ENCODE measurements at regions not wholly inside any gene's neighbourhood (a gene's known extent, or its start where the extent isn't known, plus 50 kb on each side); places are given as distances from the start of the nearest gene placed in this dataset.

DNA sequence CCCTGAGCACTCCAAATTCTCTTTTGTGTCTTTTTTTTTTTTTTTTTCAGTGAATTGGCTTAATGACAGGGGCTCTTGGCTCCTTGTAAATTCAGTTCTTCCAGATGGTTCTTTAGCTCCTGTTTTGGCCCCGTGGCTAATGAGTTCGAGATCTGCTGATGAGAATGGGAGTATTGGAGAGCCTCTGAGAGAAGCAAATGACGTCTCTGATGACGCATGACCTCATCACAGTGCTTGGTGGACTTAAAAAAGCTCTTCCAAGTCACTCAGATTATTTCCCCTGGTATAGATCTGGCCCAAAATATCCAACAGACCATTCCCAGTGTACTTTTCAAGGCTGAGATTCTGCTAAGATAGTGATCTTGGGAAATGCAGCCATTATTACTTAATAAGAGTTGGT is 159.5 kb downstream of the MIS18A start (continued):
- TF ChIP-seq BRCA1 (IDR thresholded peaks at IDR 0.05; ENCODE audit: low read depth, low read length) (no peak), CREM (IDR thresholded peaks at IDR 0.05; ENCODE audit: low read depth) (no peak), FOS (IDR thresholded peaks at IDR 0.05; ENCODE audit: borderline replicate concordance, extremely low read depth, insufficient read length) (no peak)

DNA sequence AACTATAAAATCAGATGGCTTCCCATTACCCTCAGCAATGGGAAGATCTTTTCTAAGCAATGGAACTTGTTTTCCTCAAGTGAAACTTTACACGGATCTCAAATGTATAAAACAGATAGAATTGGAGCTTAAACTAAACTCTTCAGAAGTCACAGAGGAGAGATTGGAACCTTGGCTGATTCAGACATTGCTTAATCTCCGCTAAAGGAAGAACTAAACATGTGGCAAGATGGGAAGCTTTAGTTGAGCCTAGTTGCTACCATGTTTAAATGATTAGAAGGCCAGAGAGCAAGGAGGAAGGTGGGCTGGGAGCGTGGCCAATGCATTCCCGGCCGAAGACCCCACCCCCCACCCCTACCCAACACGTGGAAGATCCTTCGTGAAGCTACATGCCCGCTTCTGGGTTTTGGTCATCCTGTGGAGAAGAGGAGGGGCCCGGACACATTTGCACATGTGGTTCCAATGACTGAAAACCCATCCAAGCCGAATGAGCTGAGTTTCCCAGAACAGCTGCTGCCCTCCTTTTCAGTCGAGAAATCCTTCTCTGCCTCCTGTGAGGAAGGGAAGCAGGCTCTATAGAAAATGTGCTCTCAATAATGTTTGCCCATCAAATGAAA is 164.3 kb downstream of the MIS18A start:
- Histone ChIP-seq H3K4me2 (ENCODE audit: control insufficient read depth, insufficient read depth) (no peak overlapping the region), H2AFZ (ENCODE audit: control insufficient read depth, low read depth, low read length) (no peak overlapping the region), H3K27me3 (replicated peaks in 1 of 2; ENCODE audit: control insufficient read depth in 2 of 2, insufficient read depth in 2 of 2, low read length in 1 of 2) (no peaks in the 10 kb centered on the region), H4K20me1 (ENCODE audit: control insufficient read depth, insufficient read depth) (no peaks in the 10 kb centered on the region), H3K27ac (ENCODE audit: control insufficient read depth, insufficient read depth) (no peak overlapping the region), H3K4me1 (ENCODE audit: control insufficient read depth, insufficient read depth, low read length) (no peaks in the 10 kb centered on the region), H3K36me3 (ENCODE audit: control insufficient read depth in 2 of 2, insufficient read depth in 2 of 2, low read length in 1 of 2) (no peaks in the 10 kb centered on the region), H3K4me3 (no peak overlapping the region), H3K9ac (ENCODE audit: control insufficient read depth, insufficient read depth, low read length) (no peak overlapping the region), H3K9me3 (replicated peaks; ENCODE audit: control insufficient read depth, insufficient read depth, low read length) (no peaks in the 10 kb centered on the region; the same call in 2 of the 3 replicates), H3K79me2 (ENCODE audit: control insufficient read depth, insufficient read depth, low read length) (no peaks in the 10 kb centered on the region)
- CTCF ChIA-PET = no interaction called here
- SMC1A ChIA-PET (ENCODE audit: uncharacterized antibody, unreplicated experiment) = no interaction called here
- WGBS (ENCODE audit: insufficient coverage, insufficient replicate concordance, low lambda C conversion rate, missing lambda C conversion rate) = 40% methylated on average over 9 of the region's 11 CpGs
- TF ChIP-seq, protein P1, sequence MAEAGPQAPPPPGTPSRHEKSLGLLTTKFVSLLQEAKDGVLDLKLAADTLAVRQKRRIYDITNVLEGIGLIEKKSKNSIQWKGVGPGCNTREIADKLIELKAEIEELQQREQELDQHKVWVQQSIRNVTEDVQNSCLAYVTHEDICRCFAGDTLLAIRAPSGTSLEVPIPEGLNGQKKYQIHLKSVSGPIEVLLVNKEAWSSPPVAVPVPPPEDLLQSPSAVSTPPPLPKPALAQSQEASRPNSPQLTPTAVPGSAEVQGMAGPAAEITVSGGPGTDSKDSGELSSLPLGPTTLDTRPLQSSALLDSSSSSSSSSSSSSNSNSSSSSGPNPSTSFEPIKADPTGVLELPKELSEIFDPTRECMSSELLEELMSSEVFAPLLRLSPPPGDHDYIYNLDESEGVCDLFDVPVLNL (IDR thresholded peaks at IDR 0.05; ENCODE audit: low read depth, low read length) = no peak
- TF ChIP-seq STAT3 (IDR thresholded peaks at IDR 0.05; ENCODE audit: low read depth, low read length) = no peak
- TF ChIP-seq SPI1 (IDR thresholded peaks at IDR 0.05; ENCODE audit: borderline replicate concordance, insufficient read depth, low read depth, low read length) = no peak
- no peak for TF ChIP-seq GABPA (IDR thresholded peaks at IDR 0.05; ENCODE audit: low read depth)
- TF ChIP-seq MEF2B (IDR thresholded peaks at IDR 0.05; ENCODE audit: partially characterized antibody, poor library complexity, severe bottlenecking) = no peak
- no peak for TF ChIP-seq BHLHE40 (IDR thresholded peaks at IDR 0.05; ENCODE audit: borderline replicate concordance in 1 of 2, low read depth in 2 of 2, low read length in 1 of 2)
- TF ChIP-seq KDM1A (IDR thresholded peaks at IDR 0.05; ENCODE audit: borderline replicate concordance) = no peak
- TF ChIP-seq CBFB (IDR thresholded peaks at IDR 0.05; ENCODE audit: low read depth) = no peak
- no peak for TF ChIP-seq NR2F1 (conservative IDR thresholded peaks at IDR 0.05)
- TF ChIP-seq SIN3A (IDR thresholded peaks at IDR 0.05; ENCODE audit: low read depth, low read length) = no peak
- TF ChIP-seq, protein P2, sequence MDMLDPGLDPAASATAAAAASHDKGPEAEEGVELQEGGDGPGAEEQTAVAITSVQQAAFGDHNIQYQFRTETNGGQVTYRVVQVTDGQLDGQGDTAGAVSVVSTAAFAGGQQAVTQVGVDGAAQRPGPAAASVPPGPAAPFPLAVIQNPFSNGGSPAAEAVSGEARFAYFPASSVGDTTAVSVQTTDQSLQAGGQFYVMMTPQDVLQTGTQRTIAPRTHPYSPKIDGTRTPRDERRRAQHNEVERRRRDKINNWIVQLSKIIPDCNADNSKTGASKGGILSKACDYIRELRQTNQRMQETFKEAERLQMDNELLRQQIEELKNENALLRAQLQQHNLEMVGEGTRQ (IDR thresholded peaks at IDR 0.05; ENCODE audit: borderline replicate concordance, low read depth, low read length) = no peak
- TF ChIP-seq, protein P3, sequence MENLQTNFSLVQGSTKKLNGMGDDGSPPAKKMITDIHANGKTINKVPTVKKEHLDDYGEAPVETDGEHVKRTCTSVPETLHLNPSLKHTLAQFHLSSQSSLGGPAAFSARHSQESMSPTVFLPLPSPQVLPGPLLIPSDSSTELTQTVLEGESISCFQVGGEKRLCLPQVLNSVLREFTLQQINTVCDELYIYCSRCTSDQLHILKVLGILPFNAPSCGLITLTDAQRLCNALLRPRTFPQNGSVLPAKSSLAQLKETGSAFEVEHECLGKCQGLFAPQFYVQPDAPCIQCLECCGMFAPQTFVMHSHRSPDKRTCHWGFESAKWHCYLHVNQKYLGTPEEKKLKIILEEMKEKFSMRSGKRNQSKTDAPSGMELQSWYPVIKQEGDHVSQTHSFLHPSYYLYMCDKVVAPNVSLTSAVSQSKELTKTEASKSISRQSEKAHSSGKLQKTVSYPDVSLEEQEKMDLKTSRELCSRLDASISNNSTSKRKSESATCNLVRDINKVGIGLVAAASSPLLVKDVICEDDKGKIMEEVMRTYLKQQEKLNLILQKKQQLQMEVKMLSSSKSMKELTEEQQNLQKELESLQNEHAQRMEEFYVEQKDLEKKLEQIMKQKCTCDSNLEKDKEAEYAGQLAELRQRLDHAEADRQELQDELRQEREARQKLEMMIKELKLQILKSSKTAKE (IDR thresholded peaks at IDR 0.05; ENCODE audit: low read depth, poor library complexity, severe bottlenecking) = no peak
- TF ChIP-seq TCF3 (IDR thresholded peaks at IDR 0.05; ENCODE audit: borderline replicate concordance, insufficient read depth, low read depth, low read length) = no peak
- TF ChIP-seq CHD2 (IDR thresholded peaks at IDR 0.05; ENCODE audit: borderline replicate concordance, low read depth, low read length) = no peak
- TF ChIP-seq RB1 (IDR thresholded peaks at IDR 0.05; ENCODE audit: borderline replicate concordance) = no peak
- BruUV-seq (replicated peaks) = no TSS peak
- intact Hi-C loops (cut with micrococcal nuclease; ENCODE audit: unreplicated experiment) = no loop called here
- ATAC-seq (no peak), DNase-seq (ENCODE audit: low read depth, low spot score) (no peak), FAIRE-seq (no peak)
- POLR2A ChIA-PET = no interaction called here
- in situ Hi-C loops (cut with MboI) = no loop called here
- RAD21 ChIA-PET (ENCODE audit: unreplicated experiment) = no interaction called here
